ENCODE measurements at regions not wholly inside any gene's neighbourhood (a gene's known extent, or its start where the extent isn't known, plus 50 kb on each side); places are given as distances from the start of the nearest gene placed in this dataset.

- TF ChIP-seq CTCF (IDR thresholded peaks at IDR 0.05; ENCODE audit: insufficient read depth, low read depth, low read length) = no peak
- POLR2A ChIA-PET = no interaction called here
- no peak for DNase-seq (ENCODE audit: low read depth)
- Histone ChIP-seq H3K36me3 (ENCODE audit: control insufficient read depth, insufficient read depth, low read length) (peaks cover 5% of the 10 kb centered on the region; the same call in 1 of the 2 replicates), H3K27me3 (ENCODE audit: control insufficient read depth, insufficient read depth, low read length) (no peaks in the 10 kb centered on the region), H3K4me3 (ENCODE audit: low read depth, low read length) (no peak overlapping the region)
- CTCF ChIA-PET = interaction anchor here (0.6 to 1.1 kb wide), 3 partner anchors 10 to 45 kb away, joined by 3 read pairs; no protein-coding TSS in a partner anchor
Observed at GRCh38 chr7:130975731-130976130, 241.7 kb upstream of the KLF14 start.

GRCh38 chr7:130982160-130982638 is 248.2 kb upstream of the KLF14 start:
- Histone ChIP-seq H3K4me3 (ENCODE audit: low read depth, low read length) (no peak overlapping the region), H3K36me3 (ENCODE audit: control insufficient read depth, insufficient read depth, low read length) (peaks cover 7% of the 10 kb centered on the region), H3K27me3 (ENCODE audit: control insufficient read depth, insufficient read depth, low read length) (no peaks in the 10 kb centered on the region)
- peak; percentile 81 for TF ChIP-seq CTCF (IDR thresholded peaks at IDR 0.05; ENCODE audit: insufficient read depth, low read depth, low read length)
- ChIA-PET CTCF (interaction anchor here (0.7 to 3.4 kb wide), 31 partner anchors 8 to 529 kb away, joined by 3 to 31 read pairs (median 5); no protein-coding TSS in a partner anchor), POLR2A (interaction anchor here (0.5 to 0.6 kb wide), 2 partner anchors 69 to 114 kb away, joined by 3 read pairs; no protein-coding TSS in a partner anchor)
- DNase-seq (ENCODE audit: low read depth) = no peak

GRCh38 chr7:130982651-130983050 is 248.6 kb upstream of the KLF14 start:
- Histone ChIP-seq H3K27me3 (ENCODE audit: control insufficient read depth, insufficient read depth, low read length) (no peaks in the 10 kb centered on the region), H3K36me3 (ENCODE audit: control insufficient read depth, insufficient read depth, low read length) (peaks cover 7% of the 10 kb centered on the region), H3K4me3 (ENCODE audit: low read depth, low read length) (no peak overlapping the region)
- CTCF ChIA-PET = interaction anchor here (0.8 to 3.4 kb wide), 25 partner anchors 10 to 529 kb away, joined by 3 to 31 read pairs (median 7); no protein-coding TSS in a partner anchor
- no peak for DNase-seq (ENCODE audit: low read depth)
- no peak for TF ChIP-seq CTCF (IDR thresholded peaks at IDR 0.05; ENCODE audit: insufficient read depth, low read depth, low read length)
- POLR2A ChIA-PET = interaction anchor here (0.6 kb wide), 1 partner anchor 114 kb away, joined by 3 read pairs; no protein-coding TSS in a partner anchor

GRCh38 chr7:130985361-130985760 is 251.4 kb upstream of the KLF14 start:
- Histone ChIP-seq H3K4me3 (ENCODE audit: low read depth, low read length) (no peak overlapping the region), H3K27me3 (ENCODE audit: control insufficient read depth, insufficient read depth, low read length) (no peaks in the 10 kb centered on the region), H3K36me3 (ENCODE audit: control insufficient read depth, insufficient read depth, low read length) (peaks cover 6% of the 10 kb centered on the region)
- ChIA-PET POLR2A (interaction anchor here (0.5 kb wide), 1 partner anchor 93 kb away, joined by 3 read pairs; no protein-coding TSS in a partner anchor), CTCF (interaction anchor here (0.6 kb wide), 1 partner anchor 9 kb away, joined by 3 read pairs; no protein-coding TSS in a partner anchor)
- TF ChIP-seq CTCF (IDR thresholded peaks at IDR 0.05; ENCODE audit: insufficient read depth, low read depth, low read length) = no peak
- DNase-seq (ENCODE audit: low read depth) = no peak

- ChIA-PET POLR2A (no interaction called here), CTCF (no interaction called here)
- H3K27me3 ChIP-seq (ENCODE audit: control insufficient read depth, insufficient read depth, low read length) = no peaks in the 10 kb centered on the region
- no peak for TF ChIP-seq CTCF (IDR thresholded peaks at IDR 0.05; ENCODE audit: insufficient read depth, low read depth, low read length)
- H3K4me3 ChIP-seq (ENCODE audit: low read depth, low read length) = no peak overlapping the region
- DNase-seq (ENCODE audit: low read depth) = no peak
- H3K36me3 ChIP-seq (ENCODE audit: control insufficient read depth, insufficient read depth, low read length) = peaks cover 6% of the 10 kb centered on the region
Observed at GRCh38 chr7:130986261-130986690, 252.3 kb upstream of the KLF14 start.

Measured in BJ (cell line).